H1 (cell line): ENCODE measurements at regions not wholly inside any gene's neighbourhood (a gene's known extent, or its start where the extent isn't known, plus 50 kb on each side); places are given as distances from the start of the nearest gene placed in this dataset.

Experiments
- CTCF ChIA-PET: fragments of 300-600 bp; sonication (Branson Sonifier 250); formaldehyde crosslinking; loops from one replicate; lab custom pipeline; 2021; ENCODE audit not compliant: partially characterized antibody; lab: Charles Lee
- POLR2A ChIA-PET: fragments of 300-600 bp; sonication (Branson Sonifier 250); formaldehyde crosslinking; loops from one replicate; lab custom pipeline; 2021; ENCODE audit warnings: inconsistent platforms; ENCODE audit not compliant: partially characterized antibody; lab: Charles Lee
- DNase-seq, 2 experiments: peaks; one replicate each; pipeline versions ENCODE4 v3.0.0 to v3.0.0-alpha.2; 2010 to 2022; ENCODE audit warnings: low spot score in 2 of 2, low read depth in 1 of 2, mixed read lengths in 1 of 2
- FAIRE-seq: peaks from 2 replicates; lab custom pipeline; 2011; peaks lifted over from hg19 to GRCh38; lab: Jason Lieb, UNC
- H2AFZ ChIP-seq: 2 replicates; pipeline ENCODE4 v1.8.1; 2012; ENCODE audit warnings: low read length, inconsistent platforms
- H2AK5ac ChIP-seq: 2 replicates; pipeline ENCODE4 v1.6.1; 2013; ENCODE audit warnings: low read depth, low read length
- H2BK120ac ChIP-seq: replicated peaks from 2 replicates; pipeline ENCODE3; 2013; ENCODE audit warnings: low read depth, low read length, inconsistent platforms
- H2BK12ac ChIP-seq: 2 replicates; pipeline ENCODE4 v1.6.1; 2013; ENCODE audit warnings: low read depth, low read length
- H2BK15ac ChIP-seq: 2 replicates; pipeline ENCODE4 v1.6.1; 2013; ENCODE audit warnings: low read length
- H2BK20ac ChIP-seq: 2 replicates; pipeline ENCODE4 v1.6.1; 2013; ENCODE audit warnings: low read length
- H2BK5ac ChIP-seq: 2 replicates; pipeline ENCODE4 v1.6.1; 2013; ENCODE audit warnings: low read depth, low read length
- H3K14ac ChIP-seq: 2 replicates; pipeline ENCODE4 v1.6.1; 2013; ENCODE audit warnings: inconsistent platforms; ENCODE audit not compliant: insufficient read length
- H3K18ac ChIP-seq: 2 replicates; pipeline ENCODE4 v1.6.1; 2013; ENCODE audit warnings: low read length; ENCODE audit errors: extremely low read depth
- H3K23ac ChIP-seq: 2 replicates; pipeline ENCODE4 v1.6.1; 2013; ENCODE audit warnings: inconsistent platforms; ENCODE audit not compliant: insufficient read length
- H3K23me2 ChIP-seq: 2 replicates; pipeline ENCODE4 v1.6.1; 2013; ENCODE audit warnings: low read depth, low read length
- H3K27ac ChIP-seq: 2 replicates; pipeline ENCODE4 v1.6.1; 2011; ENCODE audit warnings: low read depth, low read length, inconsistent platforms
- H3K27me3 ChIP-seq, 4 experiments: replicated peaks in 1 of 4; 1 replicate in 1 of 4; 2 replicates in 3 of 4; pipeline versions ENCODE4 v1.6.1 to v1.8.1; 2011 to 2013; ENCODE audit warnings: low read length in 3 of 4, mild to moderate bottlenecking in 3 of 4, inconsistent platforms in 2 of 4, mixed read lengths in 2 of 4, moderate library complexity in 1 of 4; ENCODE audit not compliant: control insufficient read depth in 3 of 4, insufficient read depth in 3 of 4; ENCODE audit errors: extremely low read depth in 1 of 4
- H3K36me3 ChIP-seq, 4 experiments: 2 replicates each; pipeline versions ENCODE4 v1.6.1 to v1.8.1; 2011 to 2013; ENCODE audit warnings: mild to moderate bottlenecking in 4 of 4, low read length in 3 of 4, moderate library complexity in 2 of 4, control low read depth in 1 of 4, inconsistent platforms in 1 of 4; ENCODE audit not compliant: insufficient read depth in 4 of 4, control insufficient read depth in 2 of 4
- H3K4ac ChIP-seq: replicated peaks from 2 replicates; pipeline ENCODE3; 2013; ENCODE audit warnings: low read length, low read depth, mixed read lengths, inconsistent platforms; ENCODE audit not compliant: insufficient read length
- H3K4me1 ChIP-seq, 4 experiments: replicated peaks in 1 of 4; 1 replicate in 1 of 4; 2 replicates in 3 of 4; pipeline versions ENCODE4 v1.6.1 to v1.8.1; 2011 to 2013; ENCODE audit warnings: low read length in 3 of 4, inconsistent platforms in 2 of 4, mixed read lengths in 1 of 4; ENCODE audit not compliant: insufficient read depth in 4 of 4, control insufficient read depth in 3 of 4
- H3K4me2 ChIP-seq, 2 experiments: 2 replicates each; pipeline versions ENCODE4 v1.6.1 to v1.8.1; 2011 to 2013; ENCODE audit warnings: low read depth in 2 of 2, low read length in 2 of 2, control low read depth in 1 of 2, inconsistent platforms in 1 of 2, mild to moderate bottlenecking in 1 of 2; ENCODE audit not compliant: insufficient read depth in 1 of 2
- H3K4me3 ChIP-seq, 4 experiments: fragments of 200-600, 300-600 bp in 1 of 4; sonication (generic), shearing (Covaris generic), sonication (Bioruptor Twin) in 1 of 4; 2 replicates each; pipeline versions ENCODE4 v1.5.1 to v1.8.1; 2011 to 2016; ENCODE audit warnings: low read length in 4 of 4, low read depth in 3 of 4, control low read depth in 2 of 4, inconsistent platforms in 2 of 4, mild to moderate bottlenecking in 2 of 4, mixed read lengths in 1 of 4, moderate library complexity in 1 of 4; ENCODE audit not compliant: insufficient read depth in 2 of 4; ENCODE audit errors: extremely low read depth in 1 of 4
- H3K56ac ChIP-seq: replicated peaks from 2 replicates; pipeline ENCODE3; 2013; ENCODE audit warnings: low read depth, mild to moderate bottlenecking, mixed read lengths, low read length, inconsistent platforms; ENCODE audit not compliant: insufficient read length
- H3K79me1 ChIP-seq: 2 replicates; pipeline ENCODE4 v1.6.1; 2013; ENCODE audit warnings: low read depth, low read length, control low read depth
- H3K79me2 ChIP-seq, 2 experiments: 2 replicates each; pipeline versions ENCODE4 v1.6.1 to v1.8.1; 2012 to 2013; ENCODE audit warnings: low read length in 2 of 2, mild to moderate bottlenecking in 2 of 2, inconsistent platforms in 1 of 2; ENCODE audit not compliant: insufficient read depth in 2 of 2, control insufficient read depth in 1 of 2
- H3K9ac ChIP-seq, 4 experiments: replicated peaks in 1 of 4; 1 replicate in 1 of 4; 2 replicates in 3 of 4; pipeline versions ENCODE4 v1.6.1 to v1.8.1; 2011 to 2013; ENCODE audit warnings: low read depth in 3 of 4, low read length in 3 of 4, control low read depth in 2 of 4, mild to moderate bottlenecking in 2 of 4, moderate library complexity in 2 of 4, inconsistent platforms in 1 of 4; ENCODE audit errors: extremely low read depth in 1 of 4
- H3K9me3 ChIP-seq, 2 experiments: 2 replicates each; pipeline versions ENCODE4 v1.6.1 to v1.8.1; 2012 to 2013; ENCODE audit warnings: mild to moderate bottlenecking in 2 of 2, moderate library complexity in 2 of 2, control low read depth in 1 of 2, inconsistent platforms in 1 of 2, low read depth in 1 of 2, low read length in 1 of 2, mixed read lengths in 1 of 2; ENCODE audit not compliant: insufficient read depth in 2 of 2
- H4K20me1 ChIP-seq, 2 experiments: replicated peaks in 1 of 2; 2 replicates each; pipeline versions ENCODE3 to v1.8.1; 2011 to 2013; ENCODE audit warnings: inconsistent platforms in 2 of 2, low read length in 2 of 2, mild to moderate bottlenecking in 1 of 2; ENCODE audit not compliant: insufficient read depth in 2 of 2, control insufficient read depth in 1 of 2
- H4K5ac ChIP-seq: 2 replicates; pipeline ENCODE4 v1.6.1; 2013; ENCODE audit warnings: low read length, low read depth, mixed read lengths, inconsistent platforms; ENCODE audit not compliant: insufficient read length
- H4K8ac ChIP-seq: 2 replicates; pipeline ENCODE4 v1.8.0; 2013; ENCODE audit warnings: mild to moderate bottlenecking, moderate library complexity, low read length, inconsistent platforms; ENCODE audit not compliant: insufficient read depth; ENCODE audit errors: extremely low read depth
- H4K91ac ChIP-seq: replicated peaks from 2 replicates; pipeline ENCODE3; 2013; ENCODE audit warnings: low read length, mixed read lengths, inconsistent platforms; ENCODE audit not compliant: insufficient read length
- CTCF ChIP-seq, 3 experiments: IDR thresholded peaks; 1 replicate in 2 of 3; 2 replicates in 1 of 3; pipeline versions ENCODE4 v1.5.1 to v1.6.1; 2011; ENCODE audit warnings: low read length in 3 of 3, mild to moderate bottlenecking in 3 of 3, inconsistent platforms in 2 of 3, low read depth in 1 of 3, moderate library complexity in 1 of 3; ENCODE audit not compliant: insufficient read depth in 1 of 3; ENCODE audit errors: control extremely low read depth in 1 of 3
- MAFK ChIP-seq: IDR thresholded peaks from 2 replicates; pipeline ENCODE4 v1.6.1; 2012; ENCODE audit warnings: low read depth, mild to moderate bottlenecking, improper control_type of control experiment, low read length
- RAD21 ChIP-seq, 2 experiments: IDR thresholded peaks in 1 of 2; conservative IDR thresholded peaks in 1 of 2; 2 replicates each; pipeline ENCODE4 v1.6.1; 2011; ENCODE audit warnings: low read depth in 2 of 2, low read length in 2 of 2, improper control_type of control experiment in 1 of 2, inconsistent platforms in 1 of 2, mild to moderate bottlenecking in 1 of 2, moderate library complexity in 1 of 2
- WGBS, 2 experiments: shearing (Covaris generic) in 1 of 2; methylation state at CpG; one replicate each; pipeline versions ENCODE4 v1.1.6 to v1.1.7; 2013 to 2015; ENCODE audit warnings: low lambda C conversion rate in 2 of 2, mixed read lengths in 2 of 2, inconsistent platforms in 1 of 2, low coverage in 1 of 2, missing lambda C conversion rate in 1 of 2; ENCODE audit not compliant: insufficient replicate concordance in 2 of 2, insufficient coverage in 1 of 2, insufficient read length in 1 of 2; ENCODE audit errors: extremely low coverage in 1 of 2, missing lambda C conversion rate in 1 of 2; 5-methylcytosine and 5-hydroxymethylcytosine counted together

- Histone ChIP-seq H4K5ac (no peak overlapping the region), H3K27me3 (no peaks in the 10 kb centered on the region), H3K4me2 (no peak overlapping the region), H3K79me2 (no peaks in the 10 kb centered on the region), H4K8ac (no peak overlapping the region), H2AFZ (no peak overlapping the region), H3K9me3 (no peaks in the 10 kb centered on the region), H3K18ac (no peak overlapping the region), H3K23me2 (no peaks in the 10 kb centered on the region), H3K27ac (no peak overlapping the region), H2BK5ac (no peak overlapping the region), H2AK5ac (no peak overlapping the region), H3K56ac (no peak overlapping the region), H4K20me1 (no peaks in the 10 kb centered on the region), H3K4ac (no peak overlapping the region), H2BK20ac (no peak overlapping the region), H2BK12ac (no peak overlapping the region; the same call in 1 of the 2 replicates), H3K4me1 (no peaks in the 10 kb centered on the region; a peak in 1 of 7 replicates)
- peak in 1 of 2 experiments; percentile 49 for DNase-seq
- WGBS, 2 experiments = 72% methylated on average over 10 of the region's 11 CpGs; no CpG with 5 or more reads in 1 of the 2 experiments
- CTCF ChIA-PET = interaction anchor here (1.1 kb wide), 1 partner anchor 13 kb away, joined by 3 read pairs; no protein-coding TSS in a partner anchor
- TF ChIP-seq CTCF (IDR thresholded peaks at IDR 0.05; ENCODE audit: control extremely low read depth in 1 of 3, insufficient read depth in 1 of 3, low read depth in 1 of 3, low read length in 3 of 3) = peak; percentile 31 to 58 (median 49)
- TF ChIP-seq MAFK = no peak
- peak; percentile 38 to 57; a peak in 3 of 4 replicates for TF ChIP-seq RAD21 (IDR thresholded peaks at IDR 0.05 in 1 of 2, conservative IDR thresholded peaks at IDR 0.05 in 1 of 2; ENCODE audit: low read depth in 2 of 2, low read length in 2 of 2)
- TF ChIP-seq, all 59 proteins: peak for 2
- FAIRE-seq = no peak
- Histone ChIP-seq H3K4me3 (no peak overlapping the region), H3K14ac (no peak overlapping the region), H3K79me1 (no peaks in the 10 kb centered on the region), H4K91ac (no peak overlapping the region), H3K23ac (no peak overlapping the region), H3K9ac (no peak overlapping the region), H2BK120ac (no peak overlapping the region), H3K36me3 (no peaks in the 10 kb centered on the region), H2BK15ac (no peak overlapping the region)
- POLR2A ChIA-PET = no interaction called here
Measured at GRCh38 chr2:128591861-128592822, 273.5 kb upstream of the HS6ST1 start.
